CD14-positive monocyte (primary cell): ENCODE measurements at regions not wholly inside any gene's neighbourhood (a gene's known extent, or its start where the extent isn't known, plus 50 kb on each side); places are given as distances from the start of the nearest gene placed in this dataset.

ENCODE experiments used
- DNase-seq, 3 donors: peaks; one replicate each; pipeline ENCODE4 v3.0.0-alpha.2; 2011 to 2022
- H2AFZ ChIP-seq: 2 replicates; pipeline ENCODE4 v1.6.0; 2012; ENCODE audit warnings: mild to moderate bottlenecking, low read depth, low read length, inconsistent platforms; ENCODE audit not compliant: insufficient read depth, poor library complexity, severe bottlenecking
- H3K27ac ChIP-seq, 2 donors: 1 replicate in 1 of 2; 2 replicates in 1 of 2; pipeline ENCODE4 v1.5.1; 2012 to 2013; ENCODE audit warnings: low read length in 2 of 2, control low read depth in 1 of 2, inconsistent platforms in 1 of 2, low read depth in 1 of 2, mild to moderate bottlenecking in 1 of 2
- H3K27me3 ChIP-seq, 2 donors: one replicate each; pipeline versions ENCODE4 v1.6.0 to v1.6.1; 2011 to 2013; ENCODE audit warnings: low read length in 2 of 2; ENCODE audit not compliant: control insufficient read depth in 2 of 2, insufficient read depth in 2 of 2
- H3K36me3 ChIP-seq, 2 donors: replicated peaks in 1 of 2; 1 replicate in 1 of 2; 2 replicates in 1 of 2; pipeline versions ENCODE4 v1.5.1 to v1.6.1; 2012 to 2013; ENCODE audit warnings: low read length in 2 of 2, control low read depth in 1 of 2, inconsistent platforms in 1 of 2, mild to moderate bottlenecking in 1 of 2; ENCODE audit not compliant: insufficient read depth in 2 of 2, control insufficient read depth in 1 of 2
- H3K4me1 ChIP-seq, 2 donors: 1 replicate in 1 of 2; 2 replicates in 1 of 2; pipeline versions ENCODE4 v1.5.1 to v1.6.1; 2012 to 2013; ENCODE audit warnings: low read length in 2 of 2, control low read depth in 1 of 2, inconsistent platforms in 1 of 2, mild to moderate bottlenecking in 1 of 2, moderate library complexity in 1 of 2; ENCODE audit not compliant: insufficient read depth in 2 of 2, control insufficient read depth in 1 of 2
- H3K4me2 ChIP-seq: replicated peaks from 2 replicates; pipeline ENCODE3; 2012; ENCODE audit warnings: low read length, moderate library complexity, mild to moderate bottlenecking; ENCODE audit not compliant: poor library complexity, severe bottlenecking; ENCODE audit errors: extremely low read depth
- H3K4me3 ChIP-seq, 3 experiments: fragments of 200-600 bp in 1 of 3; sonication (generic) in 1 of 3; replicated peaks in 1 of 3; 1 replicate in 2 of 3; 2 replicates in 1 of 3; pipeline ENCODE4 v1.5.1; 2011 to 2013; ENCODE audit warnings: low read length in 3 of 3, mild to moderate bottlenecking in 3 of 3, control low read depth in 2 of 3, low read depth in 2 of 3, inconsistent platforms in 1 of 3, moderate library complexity in 1 of 3
- H3K79me2 ChIP-seq: 2 replicates; pipeline ENCODE4 v1.6.0; 2012; ENCODE audit warnings: mild to moderate bottlenecking, control low read depth, inconsistent platforms, low read length, moderate library complexity; ENCODE audit not compliant: insufficient read depth
- H3K9ac ChIP-seq: 2 replicates; pipeline ENCODE4 v1.6.0; 2017; ENCODE audit warnings: low read length, mild to moderate bottlenecking; ENCODE audit not compliant: insufficient read depth, poor library complexity, severe bottlenecking
- H3K9me3 ChIP-seq, 2 donors: replicated peaks in 1 of 2; 1 replicate in 1 of 2; 2 replicates in 1 of 2; pipeline versions ENCODE4 v1.5.1 to v1.6.1; 2012 to 2013; ENCODE audit warnings: low read length in 2 of 2, control low read depth in 1 of 2; ENCODE audit not compliant: control insufficient read depth in 1 of 2, insufficient read depth in 1 of 2
- H4K20me1 ChIP-seq: 2 replicates; pipeline ENCODE4 v1.6.0; 2012; ENCODE audit warnings: mild to moderate bottlenecking, low read length, control low read depth, moderate library complexity; ENCODE audit not compliant: insufficient read depth
- H3K27ac Mint-ChIP-seq, 7 donors: one replicate each; pipeline ENCODE4 v1.8.0; 2020; ENCODE audit warnings: mild to moderate bottlenecking in 7 of 7, mixed read lengths in 7 of 7, moderate library complexity in 6 of 7, inconsistent platforms in 2 of 7
- H3K27me3 Mint-ChIP-seq, 3 donors: one replicate each; pipeline ENCODE4 v1.8.0; 2021 to 2022; ENCODE audit warnings: low read depth in 3 of 3, mild to moderate bottlenecking in 3 of 3, mixed read lengths in 3 of 3, moderate library complexity in 3 of 3, inconsistent platforms in 1 of 3
- H3K36me3 Mint-ChIP-seq, 2 donors: one replicate each; pipeline ENCODE4 v1.8.0; 2020; ENCODE audit warnings: mixed read lengths in 2 of 2, inconsistent platforms in 1 of 2, mild to moderate bottlenecking in 1 of 2
- H3K4me1 Mint-ChIP-seq: one replicate; pipeline ENCODE4 v1.8.0; 2020; ENCODE audit warnings: mild to moderate bottlenecking, mixed read lengths
- H3K4me3 Mint-ChIP-seq, 2 donors: one replicate each; pipeline ENCODE4 v1.8.0; 2020; ENCODE audit warnings: mild to moderate bottlenecking in 2 of 2, mixed read lengths in 2 of 2, moderate library complexity in 1 of 2
- H3K9me3 Mint-ChIP-seq, 7 donors: one replicate each; pipeline ENCODE4 v1.8.0; 2020 to 2022; ENCODE audit warnings: mixed read lengths in 7 of 7, mild to moderate bottlenecking in 6 of 7, moderate library complexity in 6 of 7, inconsistent platforms in 2 of 7
- WGBS: methylation state at CpG from one replicate; pipeline ENCODE4 v1.1.5; 2013; ENCODE audit warnings: missing lambda C conversion rate; ENCODE audit not compliant: insufficient coverage; 5-methylcytosine and 5-hydroxymethylcytosine counted together
- intact Hi-C, 2 donors: fragments of 100-400 bp; cut with micrococcal nuclease; formaldehyde crosslinking; loops; one replicate each; pipeline versions ENCODE4 v1.15.0 to v1.15.1; 2023
- TF ChIP-seq, protein P1 (sequence below): fragments of 200-600 bp; IDR thresholded peaks from one replicate; pipeline ENCODE4 v1.8.0; 2022; ENCODE audit warnings: antibody characterized with exemption, mild to moderate bottlenecking

DNA sequence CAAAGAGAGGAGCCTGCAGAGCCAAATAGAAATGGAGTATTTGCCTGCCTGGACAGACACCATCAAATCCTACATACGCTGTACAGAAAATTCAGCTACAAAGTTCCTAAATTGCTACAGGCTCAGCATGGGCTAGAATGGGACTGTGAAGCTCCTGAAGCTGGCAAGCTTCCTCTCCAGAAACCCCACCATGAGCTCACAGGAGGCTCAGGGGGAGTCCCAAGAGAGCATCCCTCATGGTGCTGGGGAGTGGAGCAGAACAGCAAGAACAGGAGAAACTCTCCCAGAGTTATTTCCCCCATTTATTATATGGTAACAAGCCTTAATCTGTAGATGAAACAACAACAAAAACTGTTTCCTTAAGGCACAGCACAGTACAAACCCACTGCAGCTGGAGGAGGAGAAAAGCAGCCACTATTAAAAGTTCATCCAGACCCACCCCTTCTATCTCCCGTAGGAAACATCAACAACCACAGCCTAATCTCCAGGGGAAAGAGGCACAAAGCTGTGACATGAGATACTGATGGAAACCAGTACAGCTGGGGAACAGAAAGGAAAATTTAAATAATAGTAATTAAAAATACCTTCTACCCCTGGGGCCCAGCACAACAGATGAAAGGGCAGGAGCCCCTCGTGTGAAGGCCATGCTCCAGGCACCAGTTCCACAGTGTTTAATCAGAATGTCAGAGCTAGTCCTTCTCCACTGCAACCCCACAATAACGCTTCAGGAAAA is 548.5 kb downstream of the MTRR start:
- Mint-ChIP-seq H3K4me1 (no peaks in the 10 kb centered on the region), H3K9me3 (peaks cover 0 to 11% (median 6%) of the 10 kb centered on the region in 7 donors), H3K27ac (no peak overlapping the region), H3K4me3 (no peak overlapping the region), H3K36me3 (no peaks in the 10 kb centered on the region), H3K27me3 (peaks cover 0 to 3% (median 2%) of the 10 kb centered on the region in 3 donors)
- H3K4me1 ChIP-seq, result no peaks in the 10 kb centered on the region
- H3K79me2 ChIP-seq, result no peaks in the 10 kb centered on the region
- no peaks in the 10 kb centered on the region for H3K27me3 ChIP-seq
- DNase-seq, result no peak
- no peak overlapping the region for H3K4me2 ChIP-seq
- no peaks in the 10 kb centered on the region for H4K20me1 ChIP-seq
- no peak overlapping the region for H3K27ac ChIP-seq
- no peak overlapping the region for H3K9ac ChIP-seq
- 83% methylated on average over 2 of the region's 4 CpGs for WGBS
- intact Hi-C loops, result no loop called here
- H3K9me3 ChIP-seq, result no peaks in the 10 kb centered on the region
- TF ChIP-seq, protein P1, sequence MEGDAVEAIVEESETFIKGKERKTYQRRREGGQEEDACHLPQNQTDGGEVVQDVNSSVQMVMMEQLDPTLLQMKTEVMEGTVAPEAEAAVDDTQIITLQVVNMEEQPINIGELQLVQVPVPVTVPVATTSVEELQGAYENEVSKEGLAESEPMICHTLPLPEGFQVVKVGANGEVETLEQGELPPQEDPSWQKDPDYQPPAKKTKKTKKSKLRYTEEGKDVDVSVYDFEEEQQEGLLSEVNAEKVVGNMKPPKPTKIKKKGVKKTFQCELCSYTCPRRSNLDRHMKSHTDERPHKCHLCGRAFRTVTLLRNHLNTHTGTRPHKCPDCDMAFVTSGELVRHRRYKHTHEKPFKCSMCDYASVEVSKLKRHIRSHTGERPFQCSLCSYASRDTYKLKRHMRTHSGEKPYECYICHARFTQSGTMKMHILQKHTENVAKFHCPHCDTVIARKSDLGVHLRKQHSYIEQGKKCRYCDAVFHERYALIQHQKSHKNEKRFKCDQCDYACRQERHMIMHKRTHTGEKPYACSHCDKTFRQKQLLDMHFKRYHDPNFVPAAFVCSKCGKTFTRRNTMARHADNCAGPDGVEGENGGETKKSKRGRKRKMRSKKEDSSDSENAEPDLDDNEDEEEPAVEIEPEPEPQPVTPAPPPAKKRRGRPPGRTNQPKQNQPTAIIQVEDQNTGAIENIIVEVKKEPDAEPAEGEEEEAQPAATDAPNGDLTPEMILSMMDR, result no peak
- H3K36me3 ChIP-seq, result no peaks in the 10 kb centered on the region
- no peak overlapping the region for H2AFZ ChIP-seq
- no peak overlapping the region for H3K4me3 ChIP-seq

DNA sequence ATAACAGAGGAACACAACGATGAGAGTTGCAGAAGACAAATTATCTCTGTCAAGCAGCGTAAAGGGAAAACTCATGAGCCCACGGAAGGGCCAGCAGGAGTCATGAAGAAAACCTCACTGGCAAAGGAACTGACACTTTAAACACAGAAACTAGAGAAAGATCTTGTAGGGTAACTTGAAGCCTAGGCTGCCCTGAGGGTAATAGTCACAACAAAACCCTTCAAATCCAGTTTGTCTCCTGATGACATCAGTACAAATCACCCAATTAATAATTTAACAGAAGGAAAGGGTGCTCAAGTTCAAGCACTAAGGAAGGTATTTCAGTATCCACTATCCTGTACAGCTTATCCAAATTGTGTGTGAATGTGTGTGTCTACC is 549.1 kb downstream of the MTRR start:
- H3K9me3 ChIP-seq, result no peaks in the 10 kb centered on the region
- intact Hi-C loops, result no loop called here
- H3K27me3 ChIP-seq, result no peaks in the 10 kb centered on the region
- WGBS, result 86% methylated on average over 1 of the region's 3 CpGs
- H3K4me3 Mint-ChIP-seq, result no peak overlapping the region
- H3K27ac ChIP-seq, result no peak overlapping the region
- no peaks in the 10 kb centered on the region for H3K4me1 Mint-ChIP-seq
- DNase-seq, result no peak
- H3K9me3 Mint-ChIP-seq, result peaks cover 0 to 11% (median 6%) of the 10 kb centered on the region in 7 donors
- no peak overlapping the region for H3K9ac ChIP-seq
- H3K27ac Mint-ChIP-seq, result no peak overlapping the region
- H4K20me1 ChIP-seq, result no peaks in the 10 kb centered on the region
- H3K79me2 ChIP-seq, result no peaks in the 10 kb centered on the region
- H3K36me3 ChIP-seq, result no peaks in the 10 kb centered on the region
- H3K4me1 ChIP-seq, result no peaks in the 10 kb centered on the region
- peaks cover 0 to 3% (median 2%) of the 10 kb centered on the region in 3 donors for H3K27me3 Mint-ChIP-seq
- H3K4me2 ChIP-seq, result no peak overlapping the region
- no peak overlapping the region for H3K4me3 ChIP-seq
- H3K36me3 Mint-ChIP-seq, result no peaks in the 10 kb centered on the region
- H2AFZ ChIP-seq, result no peak overlapping the region
- TF ChIP-seq, protein P1, result no peak
